ENCODE measurements at regions not wholly inside any gene's neighbourhood (a gene's known extent, or its start where the extent isn't known, plus 50 kb on each side); places are given as distances from the start of the nearest gene placed in this dataset.
"Not testable (repeated sequence)": the region's sequence is repeated elsewhere in the genome, so short reads cannot be mapped to it uniquely, and the experiment has no call there.

DNA sequence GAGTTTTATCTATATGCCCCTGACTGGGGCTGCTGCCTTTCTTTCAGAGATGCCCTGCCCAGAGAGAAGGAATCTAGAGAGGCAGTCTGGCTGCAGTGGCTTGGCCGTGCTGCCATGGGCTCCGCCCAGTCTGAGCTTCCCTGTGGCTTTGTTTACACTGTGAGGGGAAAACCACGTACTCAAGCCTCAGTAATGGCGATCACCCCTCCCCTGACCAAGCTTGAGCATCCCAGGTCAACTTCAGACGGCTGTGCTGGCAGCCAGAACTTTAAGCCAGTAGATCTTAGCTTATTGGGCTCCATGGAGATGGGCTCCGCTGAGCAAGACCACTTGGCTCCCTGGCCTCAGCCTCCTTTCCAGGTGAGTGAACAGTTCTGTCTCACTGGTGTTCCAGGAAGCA is 69.0 kb upstream of the DPP6 start:
- not testable (repeated sequence) for H3K36me3 ChIP-seq (ENCODE audit: control insufficient read depth in 5 of 5, insufficient read depth in 5 of 5, low read length in 5 of 5); H3K9ac ChIP-seq (ENCODE audit: low read length in 5 of 5); H3K4me1 ChIP-seq (ENCODE audit: control insufficient read depth in 5 of 5, insufficient read depth in 5 of 5, low read length in 5 of 5); H3K9me3 ChIP-seq (ENCODE audit: control insufficient read depth in 5 of 5, low read length in 5 of 5); H3K27me3 ChIP-seq (ENCODE audit: control insufficient read depth in 5 of 5, insufficient read depth in 4 of 5, low read length in 5 of 5); H3K27ac ChIP-seq (ENCODE audit: low read depth, low read length); H3K4me3 ChIP-seq (ENCODE audit: low read depth in 1 of 5, low read length in 5 of 5)

- not testable (repeated sequence) for H3K27ac ChIP-seq (ENCODE audit: low read depth, low read length); H3K4me3 ChIP-seq (ENCODE audit: low read depth in 1 of 5, low read length in 5 of 5); H3K36me3 ChIP-seq (ENCODE audit: control insufficient read depth in 5 of 5, insufficient read depth in 5 of 5, low read length in 5 of 5); H3K4me1 ChIP-seq (ENCODE audit: control insufficient read depth in 5 of 5, insufficient read depth in 5 of 5, low read length in 5 of 5); H3K9me3 ChIP-seq (ENCODE audit: control insufficient read depth in 5 of 5, low read length in 5 of 5); H3K27me3 ChIP-seq (ENCODE audit: control insufficient read depth in 5 of 5, insufficient read depth in 4 of 5, low read length in 5 of 5); H3K9ac ChIP-seq (ENCODE audit: low read length in 5 of 5)
These were observed 63.1 kb upstream of the DPP6 start for GRCh38 chr7:153989066-153989627.

GRCh38 chr7:153989742-153990425 is 62.3 kb upstream of the DPP6 start:
- not testable (repeated sequence) for H3K27ac ChIP-seq (ENCODE audit: low read depth, low read length); H3K36me3 ChIP-seq (ENCODE audit: control insufficient read depth in 5 of 5, insufficient read depth in 5 of 5, low read length in 5 of 5); H3K27me3 ChIP-seq (ENCODE audit: control insufficient read depth in 5 of 5, insufficient read depth in 4 of 5, low read length in 5 of 5); H3K4me1 ChIP-seq (ENCODE audit: control insufficient read depth in 5 of 5, insufficient read depth in 5 of 5, low read length in 5 of 5); H3K4me3 ChIP-seq (ENCODE audit: low read depth in 1 of 5, low read length in 5 of 5); H3K9me3 ChIP-seq (ENCODE audit: control insufficient read depth in 5 of 5, low read length in 5 of 5); H3K9ac ChIP-seq (ENCODE audit: low read length in 5 of 5)

DNA sequence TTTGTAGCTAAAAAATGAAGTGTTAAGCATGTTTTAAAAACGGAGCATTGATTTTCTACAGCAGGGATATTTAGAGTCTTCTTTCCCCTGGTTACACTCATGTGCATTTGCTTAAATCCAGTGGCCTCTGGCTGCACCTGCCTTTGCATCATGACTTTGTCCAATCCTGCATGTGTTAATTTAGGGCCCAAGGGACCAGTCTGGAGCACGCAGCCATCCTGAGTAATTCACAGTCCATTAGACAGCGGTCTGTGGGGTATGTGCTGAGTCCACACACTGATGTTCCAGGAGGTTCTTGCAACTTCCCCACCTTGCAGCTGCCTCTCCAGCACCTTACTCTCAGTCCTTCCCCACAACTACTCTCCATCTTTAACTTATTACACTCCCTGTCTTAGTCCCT is 60.7 kb upstream of the DPP6 start:
- H3K36me3 ChIP-seq (ENCODE audit: control insufficient read depth in 5 of 5, insufficient read depth in 5 of 5, low read length in 5 of 5); H3K4me3 ChIP-seq (ENCODE audit: low read depth in 1 of 5, low read length in 5 of 5); H3K4me1 ChIP-seq (ENCODE audit: control insufficient read depth in 5 of 5, insufficient read depth in 5 of 5, low read length in 5 of 5); H3K27me3 ChIP-seq (ENCODE audit: control insufficient read depth in 5 of 5, insufficient read depth in 4 of 5, low read length in 5 of 5); H3K9ac ChIP-seq (ENCODE audit: low read length in 5 of 5); H3K27ac ChIP-seq (ENCODE audit: low read depth, low read length); H3K9me3 ChIP-seq (ENCODE audit: control insufficient read depth in 5 of 5, low read length in 5 of 5): not testable (repeated sequence)

DNA sequence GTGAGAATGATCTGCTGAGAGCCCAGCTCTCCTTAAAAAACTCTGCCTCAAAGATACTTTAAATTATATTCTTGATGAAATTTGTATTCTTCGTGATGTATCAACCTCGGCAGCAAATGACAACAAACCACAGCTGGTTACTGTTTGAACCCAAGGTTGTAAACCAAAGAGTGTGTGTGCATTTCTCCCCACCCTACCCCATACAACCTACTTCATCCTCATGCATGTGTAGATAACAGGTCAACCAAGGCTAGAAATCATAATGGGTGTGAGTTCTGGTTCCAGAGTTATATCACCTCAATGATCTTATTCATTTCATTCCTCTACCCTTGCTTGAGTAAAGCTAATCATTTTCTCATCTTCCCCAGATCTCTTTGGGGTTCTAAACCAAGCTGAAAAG is 58.8 kb upstream of the DPP6 start:
- not testable (repeated sequence) for H3K4me1 ChIP-seq (ENCODE audit: control insufficient read depth in 5 of 5, insufficient read depth in 5 of 5, low read length in 5 of 5); H3K9me3 ChIP-seq (ENCODE audit: control insufficient read depth in 5 of 5, low read length in 5 of 5); H3K36me3 ChIP-seq (ENCODE audit: control insufficient read depth in 5 of 5, insufficient read depth in 5 of 5, low read length in 5 of 5); H3K4me3 ChIP-seq (ENCODE audit: low read depth in 1 of 5, low read length in 5 of 5); H3K9ac ChIP-seq (ENCODE audit: low read length in 5 of 5); H3K27me3 ChIP-seq (ENCODE audit: control insufficient read depth in 5 of 5, insufficient read depth in 4 of 5, low read length in 5 of 5); H3K27ac ChIP-seq (ENCODE audit: low read depth, low read length)

GRCh38 chr7:153998896-153999295 is 53.3 kb upstream of the DPP6 start:
- H3K9ac ChIP-seq (ENCODE audit: low read length in 5 of 5); H3K27ac ChIP-seq (ENCODE audit: low read depth, low read length); H3K4me3 ChIP-seq (ENCODE audit: low read depth in 1 of 5, low read length in 5 of 5); H3K4me1 ChIP-seq (ENCODE audit: control insufficient read depth in 5 of 5, insufficient read depth in 5 of 5, low read length in 5 of 5); H3K27me3 ChIP-seq (ENCODE audit: control insufficient read depth in 5 of 5, insufficient read depth in 4 of 5, low read length in 5 of 5); H3K9me3 ChIP-seq (ENCODE audit: control insufficient read depth in 5 of 5, low read length in 5 of 5); H3K36me3 ChIP-seq (ENCODE audit: control insufficient read depth in 5 of 5, insufficient read depth in 5 of 5, low read length in 5 of 5): not testable (repeated sequence)
